Stimulated activated CD8-positive, alpha-beta memory T cell treated with anti-CD3 and anti-CD28 coated beads, Interleukin-15, amount 100 ng/mL, for 1 hour (primary cell): ENCODE measurements at regions not wholly inside any gene's neighbourhood (a gene's known extent, or its start where the extent isn't known, plus 50 kb on each side); places are given as distances from the start of the nearest gene placed in this dataset.
"Not testable (repeated sequence)": the region's sequence is repeated elsewhere in the genome, so short reads cannot be mapped to it uniquely, and the experiment has no call there.

Experiments
- DNase-seq: peaks from one replicate; pipeline ENCODE4 v3.0.0-alpha.2; 2020; ENCODE audit warnings: low read depth

DNA sequence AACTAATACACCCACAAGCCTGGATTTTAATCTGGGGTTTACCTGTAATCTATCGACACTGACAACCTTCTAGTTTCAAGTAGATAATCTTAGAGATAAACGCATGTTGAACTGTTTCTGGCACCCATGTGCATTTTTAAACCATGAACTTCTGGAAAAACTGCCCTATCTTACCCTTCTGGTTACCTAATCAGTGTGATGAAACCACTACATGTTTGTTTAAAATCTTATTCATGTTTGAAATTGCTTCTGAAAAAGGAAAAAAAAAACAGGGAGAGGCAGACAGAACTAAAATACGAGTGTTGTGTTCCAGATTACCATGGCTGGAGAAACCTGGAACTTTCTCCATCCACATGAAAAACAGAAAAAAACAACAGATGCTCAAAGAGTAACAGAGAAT lies 139.3 kb downstream of the MID1IP1 start:
- DNase-seq: no peak

GRCh38 chrX:38941675-38942074 lies 140.4 kb downstream of the MID1IP1 start:
- DNase-seq: no peak

DNA sequence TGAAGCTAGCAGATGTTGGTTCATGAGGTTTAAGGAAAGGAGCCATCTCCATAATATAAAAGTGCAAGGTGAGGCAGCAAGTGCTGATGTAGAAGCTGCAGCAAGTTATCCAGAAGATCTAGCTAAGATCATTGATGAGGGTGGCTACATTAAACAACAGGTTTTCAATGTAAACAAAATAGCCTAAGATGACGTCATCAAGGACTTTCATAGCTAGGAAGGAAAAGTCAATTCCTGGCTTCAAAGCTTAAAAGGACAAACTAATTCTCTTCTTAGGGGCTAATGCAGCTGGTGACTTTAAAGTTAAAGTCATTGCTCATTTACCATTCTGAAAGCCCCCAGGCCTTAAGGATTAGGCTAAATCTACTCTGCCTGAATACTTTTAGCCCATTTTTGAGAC lies 141.9 kb downstream of the MID1IP1 start:
- no peak for DNase-seq

DNA sequence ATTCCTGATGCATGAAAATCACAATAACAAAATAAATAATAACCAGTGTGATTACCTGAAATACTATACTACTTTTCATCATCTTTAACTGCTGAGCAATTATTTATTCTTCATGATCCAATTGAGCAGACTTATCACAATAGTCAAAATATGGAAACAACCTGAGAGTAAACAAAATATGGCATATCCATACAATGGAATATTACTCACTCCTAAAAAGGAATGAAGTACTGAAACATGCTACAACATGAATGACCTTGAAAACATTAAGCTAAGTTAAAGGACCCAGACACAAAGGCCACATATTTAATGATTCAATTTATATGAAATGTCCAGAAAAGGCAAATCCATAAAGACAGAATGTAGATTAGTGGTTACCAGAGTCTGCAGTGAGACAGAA lies 146.8 kb downstream of the MID1IP1 start:
- no peak for DNase-seq

DNA sequence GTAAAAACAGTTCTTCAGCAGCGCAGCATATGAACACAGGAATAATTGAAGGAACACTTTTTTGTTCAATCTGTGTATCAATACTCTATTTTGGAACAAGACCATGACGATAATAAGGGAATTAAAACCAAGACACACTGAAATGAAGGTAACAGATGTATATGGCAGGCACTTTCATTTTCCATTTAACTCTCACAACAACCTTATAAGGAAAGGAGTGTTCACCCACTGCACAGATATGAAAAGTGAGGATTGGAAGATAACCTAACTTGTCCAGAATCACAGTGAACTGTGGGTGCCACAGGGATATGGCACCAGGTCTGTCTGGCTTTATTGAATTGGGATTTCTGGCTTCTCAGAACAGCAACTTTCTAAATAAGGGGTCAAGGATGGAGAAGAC lies 153.3 kb downstream of the MID1IP1 start:
- no peak for DNase-seq

- DNase-seq: no peak
Observed at GRCh38 chrX:38959736-38960135, 158.5 kb downstream of the MID1IP1 start.

- no peak for DNase-seq
Observed at GRCh38 chrX:38960137-38960536, 158.9 kb downstream of the MID1IP1 start.

- no peak for DNase-seq
Observed at GRCh38 chrX:38961936-38962335, 160.7 kb downstream of the MID1IP1 start.

DNA sequence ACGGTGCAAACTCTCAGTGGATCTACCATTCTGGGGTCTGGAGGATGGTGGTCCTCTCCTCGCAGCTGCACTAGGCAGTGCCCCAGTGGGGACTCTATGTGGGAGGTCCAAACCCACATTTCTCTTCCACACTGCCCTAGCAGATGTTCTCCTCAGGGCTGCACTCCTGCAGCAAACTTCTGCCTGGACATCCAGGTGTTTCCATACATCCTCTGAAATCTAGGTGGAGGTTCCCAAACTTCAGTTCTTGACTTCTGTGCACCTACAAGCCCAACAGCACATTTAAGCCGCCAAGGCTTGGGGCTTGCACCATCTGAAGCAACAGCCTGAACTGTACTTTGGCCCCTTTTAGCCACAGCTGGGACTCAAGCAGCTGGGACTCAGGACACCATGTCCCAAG lies 162.0 kb downstream of the MID1IP1 start:
- DNase-seq: not testable (repeated sequence)

GRCh38 chrX:38965888-38966287 lies 164.6 kb downstream of the MID1IP1 start:
- DNase-seq: no peak

DNA sequence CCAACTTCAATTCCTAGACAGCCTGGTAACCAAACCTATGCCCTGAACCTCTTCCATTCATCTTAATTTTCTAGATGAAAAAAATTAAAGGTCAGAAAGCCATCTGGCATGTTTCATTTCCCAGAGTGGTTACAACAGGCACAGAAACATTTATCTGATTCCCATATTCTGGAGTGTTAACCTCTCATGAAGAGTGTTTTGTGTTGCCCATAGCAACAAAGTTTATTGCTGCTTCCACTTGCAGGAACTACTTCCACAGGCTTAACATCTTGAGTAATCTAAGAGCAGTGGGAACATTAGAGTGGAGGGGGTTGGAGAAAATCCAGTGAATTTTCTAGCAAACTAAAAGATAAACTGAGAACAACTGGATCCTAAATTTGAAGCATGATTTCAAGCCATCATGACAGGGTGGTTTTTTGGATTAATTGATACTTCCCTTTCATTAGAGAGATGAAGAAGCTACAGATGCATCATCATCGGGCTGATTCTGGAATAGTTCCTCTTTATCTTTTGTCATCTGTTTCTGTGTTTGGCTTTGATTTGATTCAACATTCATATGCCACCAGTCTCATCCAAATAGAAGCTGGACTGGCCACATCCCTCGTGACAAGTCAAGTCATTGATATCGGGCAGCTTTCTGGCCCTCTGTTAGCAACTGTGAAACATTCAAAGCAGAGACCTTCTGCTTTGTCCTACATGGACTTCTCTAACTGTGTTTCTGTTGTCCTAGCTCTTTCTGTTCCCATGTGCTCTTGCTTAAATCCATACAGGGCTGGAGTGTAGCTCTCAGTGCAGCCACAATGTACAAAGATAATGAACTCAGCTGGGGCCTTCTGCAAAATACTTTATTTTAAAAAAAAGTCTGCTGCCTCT lies 167.3 kb downstream of the MID1IP1 start:
- no peak for DNase-seq

- DNase-seq: no peak
Observed at GRCh38 chrX:38970074-38970473, 168.8 kb downstream of the MID1IP1 start.

- no peak for DNase-seq
Observed at GRCh38 chrX:38970845-38971244, 169.6 kb downstream of the MID1IP1 start.

DNA sequence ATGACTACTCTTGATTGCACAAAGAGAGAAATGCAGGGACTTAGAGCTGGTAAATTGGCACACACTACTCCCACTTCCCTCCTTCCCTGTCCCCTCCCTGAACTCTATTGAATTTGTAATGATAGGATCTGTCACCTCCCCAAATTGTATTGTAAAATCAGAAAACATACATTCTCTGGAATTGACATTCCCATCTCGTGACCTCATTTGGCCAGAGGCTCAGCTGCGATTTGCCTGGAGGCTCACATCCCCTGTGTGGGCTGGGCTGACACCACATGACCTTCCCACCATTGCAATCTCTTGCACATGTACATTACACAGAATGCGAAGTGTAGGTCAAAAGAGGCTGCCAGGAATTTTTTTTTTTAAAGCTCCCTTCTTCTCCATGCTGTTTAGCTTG lies 172.1 kb downstream of the MID1IP1 start:
- no peak for DNase-seq

GRCh38 chrX:38974542-38974941 lies 173.3 kb downstream of the MID1IP1 start:
- DNase-seq: no peak

- DNase-seq: no peak
Observed at GRCh38 chrX:38975368-38975942, 174.2 kb downstream of the MID1IP1 start.

DNA sequence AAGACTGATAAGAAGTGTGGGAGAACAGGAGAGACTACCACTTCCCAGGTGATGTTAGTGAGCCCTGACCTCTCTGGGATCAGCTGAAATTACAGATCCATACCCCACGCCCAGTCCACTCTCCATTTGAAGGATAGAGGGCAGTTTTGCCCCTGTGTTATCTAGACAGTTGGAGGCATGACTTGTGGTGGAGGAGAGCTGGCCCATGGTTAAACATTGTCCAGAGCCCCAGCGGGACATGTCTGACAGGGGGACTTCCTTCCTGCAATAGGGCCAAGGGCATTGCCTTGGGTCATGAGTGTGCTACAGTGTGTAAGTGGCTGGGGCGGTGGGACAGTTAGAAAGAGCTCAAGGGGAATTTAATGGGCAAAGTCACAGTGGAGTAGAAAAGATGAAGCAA lies 181.1 kb downstream of the MID1IP1 start:
- no peak for DNase-seq

GRCh38 chrX:38982843-38983242 lies 181.6 kb downstream of the MID1IP1 start:
- no peak for DNase-seq

- DNase-seq: no peak
Observed at GRCh38 chrX:38985375-38985774, 184.1 kb downstream of the MID1IP1 start.

DNA sequence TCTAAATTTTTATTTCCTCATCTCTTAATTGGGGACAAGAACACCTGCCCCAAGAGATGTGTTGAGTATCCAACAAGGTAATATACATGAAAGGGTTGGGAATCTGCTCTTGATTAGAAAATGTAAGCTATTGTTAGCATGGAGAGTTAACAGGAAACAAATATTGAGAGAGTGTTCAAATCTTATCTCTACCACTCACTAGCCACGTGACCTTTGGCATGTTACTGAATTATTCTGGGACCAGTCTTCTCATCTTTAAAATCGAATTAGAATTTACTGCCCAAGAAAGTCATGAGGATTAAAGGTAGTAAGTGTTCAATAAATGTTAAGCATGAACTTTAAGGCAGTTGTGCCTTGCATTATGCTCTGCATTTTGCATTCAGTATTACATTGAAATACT lies 184.7 kb downstream of the MID1IP1 start:
- DNase-seq: no peak

- no peak for DNase-seq
Observed at GRCh38 chrX:38986586-38986985, 185.3 kb downstream of the MID1IP1 start.

- no peak for DNase-seq
Observed at GRCh38 chrX:38987198-38987651, 186.0 kb downstream of the MID1IP1 start.

GRCh38 chrX:38988301-38988700 lies 187.0 kb downstream of the MID1IP1 start:
- no peak for DNase-seq

- no peak for DNase-seq
Observed at GRCh38 chrX:38989076-38989475, 187.8 kb downstream of the MID1IP1 start.
